ENCODE measurements at regions not wholly inside any gene's neighbourhood (a gene's known extent, or its start where the extent isn't known, plus 50 kb on each side); places are given as distances from the start of the nearest gene placed in this dataset.

GRCh38 chr1:29753771-29754572, 517.6 kb downstream of the PTPRU start:
- Mint-ChIP-seq H3K9me3 (no peaks in the 10 kb centered on the region), H3K27ac (no peak overlapping the region), H3K27me3 (ENCODE audit: insufficient read depth) (peaks cover 11% of the 10 kb centered on the region), H3K36me3 (ENCODE audit: low read depth) (no peaks in the 10 kb centered on the region), H3K4me1 (ENCODE audit: low read depth) (no peaks in the 10 kb centered on the region), H3K4me3 (no peak overlapping the region)
- no peak for TF ChIP-seq CTCF (IDR thresholded peaks at IDR 0.05)
- DNase-seq = no peak

GRCh38 chr1:29753244-29753643, 516.9 kb downstream of the PTPRU start:
- Mint-ChIP-seq H3K27me3 (ENCODE audit: insufficient read depth) (peaks cover 8% of the 10 kb centered on the region), H3K27ac (no peak overlapping the region), H3K9me3 (no peaks in the 10 kb centered on the region), H3K4me1 (ENCODE audit: low read depth) (no peaks in the 10 kb centered on the region), H3K4me3 (no peak overlapping the region), H3K36me3 (ENCODE audit: low read depth) (no peaks in the 10 kb centered on the region)
- no peak for TF ChIP-seq CTCF (IDR thresholded peaks at IDR 0.05)
- DNase-seq = no peak

GRCh38 chr1:29752141-29752540, 515.8 kb downstream of the PTPRU start:
- DNase-seq = no peak
- TF ChIP-seq CTCF (IDR thresholded peaks at IDR 0.05) = no peak
- H3K27me3 Mint-ChIP-seq (ENCODE audit: insufficient read depth) = peaks cover 9% of the 10 kb centered on the region
- no peaks in the 10 kb centered on the region for H3K36me3 Mint-ChIP-seq (ENCODE audit: low read depth)
- no peaks in the 10 kb centered on the region for H3K4me1 Mint-ChIP-seq (ENCODE audit: low read depth)
- no peak overlapping the region for H3K27ac Mint-ChIP-seq
- no peak overlapping the region for H3K4me3 Mint-ChIP-seq
- no peaks in the 10 kb centered on the region for H3K9me3 Mint-ChIP-seq

GRCh38 chr1:29749024-29749945, 513.0 kb downstream of the PTPRU start:
- no peak overlapping the region for H3K4me3 Mint-ChIP-seq
- no peak for DNase-seq
- no peak overlapping the region for H3K27ac Mint-ChIP-seq
- H3K4me1 Mint-ChIP-seq (ENCODE audit: low read depth) = no peaks in the 10 kb centered on the region
- H3K27me3 Mint-ChIP-seq (ENCODE audit: insufficient read depth) = peaks cover 11% of the 10 kb centered on the region
- TF ChIP-seq CTCF (IDR thresholded peaks at IDR 0.05) = no peak
- no peaks in the 10 kb centered on the region for H3K36me3 Mint-ChIP-seq (ENCODE audit: low read depth)
- H3K9me3 Mint-ChIP-seq = no peaks in the 10 kb centered on the region

GRCh38 chr1:29747196-29747595, 510.9 kb downstream of the PTPRU start:
- Mint-ChIP-seq H3K4me1 (ENCODE audit: low read depth) (no peaks in the 10 kb centered on the region), H3K9me3 (no peaks in the 10 kb centered on the region), H3K27ac (no peak overlapping the region), H3K36me3 (ENCODE audit: low read depth) (no peaks in the 10 kb centered on the region), H3K27me3 (ENCODE audit: insufficient read depth) (peaks cover 10% of the 10 kb centered on the region), H3K4me3 (no peak overlapping the region)
- no peak for DNase-seq
- TF ChIP-seq CTCF (IDR thresholded peaks at IDR 0.05) = no peak

Data from HFFc6 (cell line).